ENCODE measurements at regions not wholly inside any gene's neighbourhood (a gene's known extent, or its start where the extent isn't known, plus 50 kb on each side); places are given as distances from the start of the nearest gene placed in this dataset.

DNA sequence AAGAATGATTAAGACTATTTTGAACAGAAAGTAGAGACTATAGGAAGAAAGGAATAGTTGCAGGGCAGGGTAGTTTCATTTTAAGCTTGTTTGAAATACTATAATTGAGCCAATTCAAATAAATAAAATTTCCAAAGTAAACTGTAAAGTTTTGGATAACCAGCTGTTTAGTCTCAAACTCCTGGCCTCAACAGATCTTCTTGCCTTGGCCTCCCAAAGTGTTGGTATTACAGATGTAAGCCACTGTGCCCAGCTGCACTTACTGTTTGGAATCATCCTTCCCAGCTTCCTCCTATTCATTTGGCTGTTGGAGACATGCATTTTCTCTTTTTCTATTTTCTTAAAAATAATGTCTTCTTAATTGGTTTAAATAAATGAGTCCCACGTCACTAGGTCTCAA, 231.0 kb downstream of the NNT start:
- no peak for TF ChIP-seq EZH2phosphoT487 (IDR thresholded peaks at IDR 0.05; ENCODE audit: insufficient read depth, low read depth)
- TF ChIP-seq EZH2 (IDR thresholded peaks at IDR 0.05; ENCODE audit: insufficient read depth, poor library complexity, severe bottlenecking): no peak
